Activated effector memory CD4-positive, alpha-beta T cell treated with Interleukin-2 at 50 U/mL for 16 hours (primary cell): ENCODE measurements at regions not wholly inside any gene's neighbourhood (a gene's known extent, or its start where the extent isn't known, plus 50 kb on each side); places are given as distances from the start of the nearest gene placed in this dataset.

ENCODE experiments used
- DNase-seq: peaks from one replicate; pipeline ENCODE4 v3.0.0-alpha.2; 2020

- no peak for DNase-seq
Observed at GRCh38 chr18:71194438-71194837, 905.6 kb downstream of the SOCS6 start.

- no peak for DNase-seq
Observed at GRCh38 chr18:71189581-71189980, 900.7 kb downstream of the SOCS6 start.

DNA sequence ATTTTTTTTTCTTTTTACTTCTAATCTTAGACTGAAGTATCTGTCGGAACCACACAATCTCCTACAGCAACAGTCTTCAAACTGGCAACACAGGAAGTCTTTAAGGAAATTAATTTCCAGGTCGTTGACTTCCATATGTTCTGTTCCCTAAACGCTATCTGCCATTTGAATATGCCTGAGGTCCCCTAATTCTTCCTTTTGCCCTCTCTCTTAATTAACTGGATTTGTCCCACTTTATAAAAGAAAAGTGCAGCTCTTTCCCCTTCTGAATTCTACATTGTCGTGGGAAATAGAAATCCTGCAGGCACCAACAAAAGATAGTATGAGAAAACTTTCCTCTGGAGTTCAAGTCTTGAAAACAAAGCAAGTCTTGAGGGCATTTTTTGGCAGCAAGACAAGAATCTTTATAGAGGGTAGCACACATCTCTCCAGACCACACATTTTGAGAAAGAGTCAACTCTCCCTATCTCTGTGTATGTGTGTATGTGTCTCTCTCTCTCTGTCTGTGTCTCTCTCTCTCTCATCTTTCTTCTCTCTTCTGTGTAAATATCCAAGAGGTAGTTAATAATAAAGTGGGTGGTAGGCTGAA, 879.8 kb downstream of the SOCS6 start:
- no peak for DNase-seq

GRCh38 chr18:71136487-71136886, 847.6 kb downstream of the SOCS6 start:
- DNase-seq = no peak

DNA sequence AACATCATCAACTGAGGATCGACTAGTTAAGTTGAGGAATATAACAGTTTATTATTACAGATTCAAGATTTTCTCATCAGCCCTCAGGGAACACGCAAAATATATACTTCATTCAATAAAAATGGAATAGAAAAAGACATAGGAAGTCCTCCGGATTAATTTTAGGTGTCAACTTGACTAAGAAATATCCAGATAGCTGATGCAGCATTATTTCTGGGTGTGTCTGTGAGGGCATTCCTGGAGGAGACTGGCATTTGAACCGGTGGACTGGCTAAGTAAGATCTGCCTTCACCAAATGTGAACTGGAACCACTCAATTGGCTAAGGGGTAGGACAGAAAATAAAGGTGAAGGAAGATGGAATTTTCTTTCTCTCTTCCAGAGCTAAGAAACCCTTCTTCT, 845.3 kb downstream of the SOCS6 start:
- DNase-seq = no peak

GRCh38 chr18:71131918-71132317, 843.1 kb downstream of the SOCS6 start:
- DNase-seq = no peak

- DNase-seq = no peak
Observed at GRCh38 chr18:71130351-71130750, 841.5 kb downstream of the SOCS6 start.

- DNase-seq = no peak
Observed at GRCh38 chr18:71125581-71125980, 836.7 kb downstream of the SOCS6 start.

GRCh38 chr18:71116535-71116934, 827.7 kb downstream of the SOCS6 start:
- DNase-seq = no peak

DNA sequence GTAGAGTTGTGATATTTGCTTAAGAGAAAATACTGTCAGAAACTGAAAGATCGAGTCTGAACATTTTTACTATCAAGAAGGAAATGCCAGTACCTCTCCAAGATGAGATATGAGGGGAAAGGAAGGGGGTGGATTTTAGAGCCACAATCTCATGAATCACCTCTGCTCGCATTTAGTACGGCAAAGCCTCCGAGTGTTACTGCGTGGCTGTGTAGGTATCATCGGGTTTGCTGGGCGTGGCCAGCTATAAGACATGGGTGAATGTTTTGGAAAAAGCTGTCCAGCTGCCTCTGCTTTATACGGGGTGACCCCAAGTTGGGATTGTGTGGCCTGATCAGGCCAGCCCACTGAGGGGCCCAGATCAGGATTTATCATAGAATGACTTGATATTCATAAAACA, 826.4 kb downstream of the SOCS6 start:
- no peak for DNase-seq

DNA sequence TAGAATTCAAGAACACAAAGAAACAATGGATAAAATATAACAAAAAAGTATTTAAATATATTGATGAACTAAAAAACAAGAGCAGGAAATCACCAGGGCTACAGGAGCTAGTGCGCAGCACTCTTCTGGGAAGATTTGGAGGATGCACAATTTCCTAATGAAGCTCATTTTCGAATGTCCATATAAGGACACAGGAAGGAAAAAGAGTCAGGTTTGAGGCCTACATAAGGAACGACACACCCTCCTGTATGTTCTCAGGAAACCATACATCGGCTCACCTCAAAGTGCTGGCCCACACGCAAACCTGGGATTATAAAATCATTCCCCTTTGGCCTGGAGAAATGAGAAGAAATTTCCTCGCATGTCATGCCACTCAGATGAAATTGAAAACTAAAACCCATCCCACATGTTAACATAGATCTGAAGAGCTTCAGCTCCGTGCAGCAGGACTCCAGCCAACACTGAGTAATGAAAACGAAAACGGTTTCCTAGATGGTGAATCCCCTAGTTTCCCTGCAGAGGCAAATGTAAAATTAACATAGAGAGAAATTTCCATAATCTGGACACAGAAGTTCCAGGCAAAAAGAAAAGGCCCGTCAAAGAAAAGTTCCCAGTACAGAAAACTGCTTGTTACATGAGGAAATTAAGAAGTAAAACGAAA, 825.8 kb downstream of the SOCS6 start:
- no peak for DNase-seq

DNA sequence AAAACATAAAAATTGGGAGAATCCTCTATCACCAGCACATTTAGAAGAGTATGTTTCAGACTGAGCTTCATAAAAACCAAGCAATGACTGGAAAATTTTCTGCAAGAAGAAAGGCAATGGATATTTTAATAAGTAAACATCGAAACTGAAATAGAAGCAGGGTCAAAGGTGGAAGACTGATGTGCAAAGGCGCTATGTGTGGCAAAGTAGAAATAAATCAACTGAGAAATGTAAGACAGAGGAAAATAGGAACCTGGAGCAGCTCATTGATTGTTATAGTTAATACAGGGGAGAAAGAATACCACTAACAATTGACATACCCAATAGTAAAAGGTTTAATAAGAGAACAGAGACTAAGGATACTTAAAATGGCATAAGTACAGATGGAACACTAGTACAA, 818.4 kb downstream of the SOCS6 start:
- DNase-seq = no peak

- no peak for DNase-seq
Observed at GRCh38 chr18:71106701-71107100, 817.9 kb downstream of the SOCS6 start.

DNA sequence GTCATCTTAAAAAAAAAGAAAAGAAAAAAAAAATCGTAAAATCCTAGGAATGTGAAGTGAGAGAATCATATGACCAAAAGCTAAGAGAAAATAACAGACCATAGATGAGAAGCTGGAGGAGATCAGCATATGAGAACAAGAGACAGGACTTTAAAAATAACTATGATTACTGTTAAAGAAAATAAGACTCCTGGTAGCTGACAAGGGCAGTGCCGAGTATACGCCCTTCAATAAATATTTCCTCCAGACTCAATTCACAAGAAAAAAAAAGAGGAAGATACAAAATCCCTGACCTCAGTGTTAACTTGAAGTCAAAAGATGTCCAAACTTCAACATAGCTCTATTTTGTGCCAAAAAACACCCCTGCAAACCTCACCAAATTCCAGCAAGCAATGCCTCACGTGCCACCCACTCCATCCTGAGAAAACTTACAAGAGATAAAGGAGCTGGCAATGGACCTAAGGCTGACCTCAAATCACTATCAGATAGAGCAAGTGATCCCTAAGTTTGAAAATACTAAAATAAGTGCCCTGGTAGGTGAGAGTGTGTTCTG, 817.2 kb downstream of the SOCS6 start:
- no peak for DNase-seq

DNA sequence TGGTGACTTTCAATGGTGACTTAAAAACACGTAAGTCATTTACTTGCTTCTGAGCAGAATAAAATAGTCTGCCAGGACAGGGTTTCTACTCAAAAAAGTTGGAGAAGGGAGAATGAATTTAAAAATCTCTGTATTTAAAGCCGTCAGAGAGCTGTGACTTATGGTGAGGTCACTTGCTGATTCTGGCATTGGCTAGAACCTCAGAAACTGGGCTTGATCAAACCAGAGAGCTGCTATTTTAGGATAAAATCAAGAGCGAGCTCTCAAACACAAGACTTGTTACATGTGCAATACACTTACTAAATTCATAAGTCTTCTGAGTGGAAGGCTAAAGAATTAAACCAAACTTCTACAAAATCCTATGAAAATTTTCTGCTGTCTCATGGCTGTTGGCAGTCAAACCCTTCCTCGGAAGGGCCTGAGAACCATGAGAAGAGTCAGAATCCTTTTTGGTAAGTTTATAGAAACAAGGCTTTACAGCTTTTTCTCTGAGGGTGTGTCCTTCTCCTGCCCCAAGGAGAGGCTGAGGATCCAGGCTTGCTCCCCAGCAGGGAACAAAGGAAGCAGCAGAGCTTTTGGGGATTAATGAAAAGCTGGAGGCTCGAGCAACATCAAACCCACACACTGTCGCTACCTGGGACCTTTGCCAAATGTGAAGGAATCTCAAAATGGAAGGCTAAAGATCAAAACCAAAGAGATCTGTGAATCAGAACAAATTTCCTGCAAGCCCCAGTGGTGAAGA, 816.4 kb downstream of the SOCS6 start:
- DNase-seq = no peak

DNA sequence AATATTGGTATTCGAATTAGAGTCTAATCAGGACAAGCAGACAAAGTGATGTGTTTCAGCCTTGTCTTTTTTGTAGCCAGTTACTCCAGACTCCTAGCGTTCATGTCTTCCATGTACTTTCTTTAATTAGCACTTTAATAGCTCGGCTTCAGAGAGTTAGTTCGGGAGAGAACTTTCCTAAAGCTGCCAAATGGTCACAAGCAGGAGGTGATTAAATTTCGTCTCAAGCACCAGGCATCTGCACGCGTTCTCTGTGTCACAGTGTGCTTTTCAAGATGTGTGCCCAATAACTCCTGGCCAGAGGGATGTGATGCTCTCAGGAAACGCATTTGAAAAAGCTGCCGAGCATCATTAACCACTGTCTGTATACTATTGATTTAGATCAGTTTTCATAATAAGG, 790.8 kb downstream of the SOCS6 start:
- DNase-seq = no peak

DNA sequence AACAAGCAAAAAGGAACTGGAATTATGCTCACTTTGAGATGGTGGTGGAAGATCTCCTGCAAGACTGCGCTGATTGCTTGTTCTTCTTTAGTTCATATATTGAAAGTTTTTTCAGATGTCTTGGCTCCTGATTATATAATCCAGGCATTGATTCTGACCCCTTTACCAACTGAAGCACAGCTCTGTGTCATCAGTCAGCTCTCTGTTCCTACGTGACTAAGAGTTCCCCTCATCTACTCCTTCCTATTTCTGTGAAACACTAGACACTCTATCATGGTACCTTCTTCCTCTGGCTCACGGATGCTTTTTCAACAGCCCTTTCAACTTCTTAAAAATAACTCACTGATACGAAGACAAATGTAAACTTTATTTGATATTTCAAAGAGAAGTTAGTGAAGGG, 788.6 kb downstream of the SOCS6 start:
- no peak for DNase-seq

DNA sequence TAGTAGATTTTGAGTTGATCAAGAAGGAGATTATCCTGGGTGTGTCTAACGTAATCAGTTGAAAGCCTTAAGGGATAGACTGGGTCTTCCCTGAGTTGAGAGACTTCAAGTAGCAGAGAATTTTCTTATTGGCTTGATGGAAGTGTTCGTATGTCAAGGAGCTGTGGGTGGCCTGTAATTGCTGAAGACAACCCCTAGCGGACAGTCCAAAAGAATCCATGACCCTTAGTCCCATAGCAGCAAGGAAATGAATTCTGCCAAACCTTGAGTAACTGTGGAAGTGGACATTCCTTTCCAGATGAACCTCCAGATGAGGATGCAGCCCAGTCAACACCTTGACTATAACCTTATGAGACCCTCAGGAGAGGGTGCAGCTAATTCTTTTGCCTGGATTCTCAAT, 786.3 kb downstream of the SOCS6 start:
- no peak for DNase-seq

- no peak for DNase-seq
Observed at GRCh38 chr18:71068338-71068737, 779.5 kb downstream of the SOCS6 start.

GRCh38 chr18:71049893-71050292, 761.0 kb downstream of the SOCS6 start:
- DNase-seq = no peak

DNA sequence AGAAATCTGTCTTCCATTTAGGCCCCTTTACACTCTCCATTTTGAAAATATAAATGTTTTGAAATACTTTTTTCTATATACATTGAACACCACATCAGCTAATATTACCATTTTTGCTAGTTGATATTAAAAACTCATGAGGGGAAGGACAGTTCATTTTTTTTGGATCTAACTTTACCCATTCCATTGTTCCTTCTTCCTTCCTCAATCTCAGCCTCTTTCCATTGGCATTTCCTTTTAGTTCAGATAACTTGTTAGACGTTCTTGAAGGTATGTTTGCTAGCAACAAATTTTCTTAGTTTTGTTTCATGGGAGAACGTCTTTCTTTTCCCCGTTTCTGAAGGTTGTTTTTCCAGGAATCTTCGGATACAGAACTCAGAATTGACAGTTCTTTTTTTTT, 759.0 kb downstream of the SOCS6 start:
- DNase-seq = no peak

- DNase-seq = no peak
Observed at GRCh38 chr18:71045331-71046065, 756.7 kb downstream of the SOCS6 start.

- DNase-seq = no peak
Observed at GRCh38 chr18:71040161-71040560, 751.3 kb downstream of the SOCS6 start.
